ENCODE measurements at regions not wholly inside any gene's neighbourhood (a gene's known extent, or its start where the extent isn't known, plus 50 kb on each side); places are given as distances from the start of the nearest gene placed in this dataset.

DNA sequence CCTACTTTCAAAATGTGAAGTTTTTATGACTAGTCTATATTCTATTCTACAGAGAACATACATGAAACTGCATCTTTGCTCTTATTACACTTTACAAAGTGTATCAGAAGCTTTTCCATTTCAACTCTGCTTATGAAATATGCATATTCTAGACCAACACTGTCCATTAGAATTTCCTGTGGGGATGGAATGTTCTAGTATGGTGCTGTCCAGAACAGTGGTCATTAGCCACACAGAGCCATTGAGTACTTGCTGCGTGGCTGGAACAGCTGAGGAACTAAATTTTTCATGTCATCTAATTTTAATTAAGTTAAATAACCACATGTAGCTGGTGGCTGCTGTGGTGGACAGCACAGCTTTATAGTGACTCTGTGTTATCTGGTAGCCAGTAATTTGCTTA is 105.9 kb upstream of the PDE10A start:
- ATAC-seq (no peak), DNase-seq (ENCODE audit: low read depth, low spot score) (no peak)
- POLR2A ChIA-PET = no interaction called here
- no TSS peak for BruUV-seq (replicated peaks)
- in situ Hi-C loops (cut with HindIII; ENCODE audit: low pct_unique_long_range_greater_than_20kb, low sequenced_read_pairs) = no loop called here
- CTCF ChIA-PET = no interaction called here
- Histone ChIP-seq H3K4me3 (ENCODE audit: low read depth in 2 of 2, low read length in 2 of 2) (no peak overlapping the region), H3K9me3 (ENCODE audit: control insufficient read depth, insufficient read depth, low read depth, low read length) (no peaks in the 10 kb centered on the region), H3K27ac (ENCODE audit: low read length) (no peak overlapping the region), H3K4me1 (ENCODE audit: control insufficient read depth, insufficient read depth, low read length) (no peaks in the 10 kb centered on the region), H3K27me3 (ENCODE audit: control insufficient read depth, insufficient read depth, low read length) (no peaks in the 10 kb centered on the region; the same call in 1 of the 2 replicates), H3K36me3 (ENCODE audit: control insufficient read depth, insufficient read depth, low read length) (no peaks in the 10 kb centered on the region)
- no peak for TF ChIP-seq SIN3A (IDR thresholded peaks at IDR 0.05; ENCODE audit: borderline replicate concordance, insufficient read depth, low read depth, low read length)
- TF ChIP-seq POLR2AphosphoS5 (IDR thresholded peaks at IDR 0.05; ENCODE audit: low read depth, low read length) = no peak
- TF ChIP-seq, protein P1, sequence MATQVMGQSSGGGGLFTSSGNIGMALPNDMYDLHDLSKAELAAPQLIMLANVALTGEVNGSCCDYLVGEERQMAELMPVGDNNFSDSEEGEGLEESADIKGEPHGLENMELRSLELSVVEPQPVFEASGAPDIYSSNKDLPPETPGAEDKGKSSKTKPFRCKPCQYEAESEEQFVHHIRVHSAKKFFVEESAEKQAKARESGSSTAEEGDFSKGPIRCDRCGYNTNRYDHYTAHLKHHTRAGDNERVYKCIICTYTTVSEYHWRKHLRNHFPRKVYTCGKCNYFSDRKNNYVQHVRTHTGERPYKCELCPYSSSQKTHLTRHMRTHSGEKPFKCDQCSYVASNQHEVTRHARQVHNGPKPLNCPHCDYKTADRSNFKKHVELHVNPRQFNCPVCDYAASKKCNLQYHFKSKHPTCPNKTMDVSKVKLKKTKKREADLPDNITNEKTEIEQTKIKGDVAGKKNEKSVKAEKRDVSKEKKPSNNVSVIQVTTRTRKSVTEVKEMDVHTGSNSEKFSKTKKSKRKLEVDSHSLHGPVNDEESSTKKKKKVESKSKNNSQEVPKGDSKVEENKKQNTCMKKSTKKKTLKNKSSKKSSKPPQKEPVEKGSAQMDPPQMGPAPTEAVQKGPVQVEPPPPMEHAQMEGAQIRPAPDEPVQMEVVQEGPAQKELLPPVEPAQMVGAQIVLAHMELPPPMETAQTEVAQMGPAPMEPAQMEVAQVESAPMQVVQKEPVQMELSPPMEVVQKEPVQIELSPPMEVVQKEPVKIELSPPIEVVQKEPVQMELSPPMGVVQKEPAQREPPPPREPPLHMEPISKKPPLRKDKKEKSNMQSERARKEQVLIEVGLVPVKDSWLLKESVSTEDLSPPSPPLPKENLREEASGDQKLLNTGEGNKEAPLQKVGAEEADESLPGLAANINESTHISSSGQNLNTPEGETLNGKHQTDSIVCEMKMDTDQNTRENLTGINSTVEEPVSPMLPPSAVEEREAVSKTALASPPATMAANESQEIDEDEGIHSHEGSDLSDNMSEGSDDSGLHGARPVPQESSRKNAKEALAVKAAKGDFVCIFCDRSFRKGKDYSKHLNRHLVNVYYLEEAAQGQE (IDR thresholded peaks at IDR 0.05; ENCODE audit: insufficient read depth in 1 of 2, low read depth in 2 of 2, low read length in 1 of 2) = no peak
- intact Hi-C loops (cut with micrococcal nuclease; ENCODE audit: unreplicated experiment) = no loop called here

DNA sequence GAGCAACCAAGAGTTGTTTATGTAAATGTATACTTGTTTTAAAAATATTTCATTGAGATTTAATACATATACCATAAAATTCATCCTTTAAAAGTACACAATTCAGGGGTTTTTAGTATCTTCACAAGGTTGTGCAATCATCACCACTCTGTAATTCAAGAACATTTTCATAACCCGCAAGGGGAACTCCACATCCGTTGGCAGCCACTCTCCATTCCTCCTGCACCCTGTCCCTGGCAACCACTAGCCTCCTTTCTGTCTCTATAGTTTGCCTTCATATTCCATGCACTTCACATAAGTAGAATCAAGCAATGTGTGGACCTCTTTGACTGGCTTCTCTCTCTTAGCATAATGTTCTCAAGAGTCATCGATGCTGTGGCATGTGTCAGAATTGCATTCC is 104.2 kb upstream of the PDE10A start:
- TF ChIP-seq, protein P2, sequence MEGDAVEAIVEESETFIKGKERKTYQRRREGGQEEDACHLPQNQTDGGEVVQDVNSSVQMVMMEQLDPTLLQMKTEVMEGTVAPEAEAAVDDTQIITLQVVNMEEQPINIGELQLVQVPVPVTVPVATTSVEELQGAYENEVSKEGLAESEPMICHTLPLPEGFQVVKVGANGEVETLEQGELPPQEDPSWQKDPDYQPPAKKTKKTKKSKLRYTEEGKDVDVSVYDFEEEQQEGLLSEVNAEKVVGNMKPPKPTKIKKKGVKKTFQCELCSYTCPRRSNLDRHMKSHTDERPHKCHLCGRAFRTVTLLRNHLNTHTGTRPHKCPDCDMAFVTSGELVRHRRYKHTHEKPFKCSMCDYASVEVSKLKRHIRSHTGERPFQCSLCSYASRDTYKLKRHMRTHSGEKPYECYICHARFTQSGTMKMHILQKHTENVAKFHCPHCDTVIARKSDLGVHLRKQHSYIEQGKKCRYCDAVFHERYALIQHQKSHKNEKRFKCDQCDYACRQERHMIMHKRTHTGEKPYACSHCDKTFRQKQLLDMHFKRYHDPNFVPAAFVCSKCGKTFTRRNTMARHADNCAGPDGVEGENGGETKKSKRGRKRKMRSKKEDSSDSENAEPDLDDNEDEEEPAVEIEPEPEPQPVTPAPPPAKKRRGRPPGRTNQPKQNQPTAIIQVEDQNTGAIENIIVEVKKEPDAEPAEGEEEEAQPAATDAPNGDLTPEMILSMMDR (IDR thresholded peaks at IDR 0.05) = no peak
- no peak for TF ChIP-seq POLR2AphosphoS5 (IDR thresholded peaks at IDR 0.05; ENCODE audit: low read depth, low read length)
- TF ChIP-seq TCF7L2 (IDR thresholded peaks at IDR 0.05; ENCODE audit: low read depth, low read length) = no peak
- no peak for TF ChIP-seq SIN3A (IDR thresholded peaks at IDR 0.05; ENCODE audit: borderline replicate concordance, insufficient read depth, low read depth, low read length)
- TF ChIP-seq, protein P1 (IDR thresholded peaks at IDR 0.05; ENCODE audit: insufficient read depth in 1 of 2, low read depth in 2 of 2, low read length in 1 of 2) = no peak
- H3K27ac ChIP-seq (ENCODE audit: low read length) = no peak overlapping the region
- BruUV-seq (replicated peaks) = no TSS peak
- DNase-seq (ENCODE audit: low read depth, low spot score) (no peak), ATAC-seq (no peak)
- ChIA-PET POLR2A (no interaction called here), CTCF (no interaction called here)
- no peaks in the 10 kb centered on the region; the same call in 1 of the 2 replicates for H3K27me3 ChIP-seq (ENCODE audit: control insufficient read depth, insufficient read depth, low read length)
- H3K4me3 ChIP-seq (ENCODE audit: low read depth in 2 of 2, low read length in 2 of 2) = no peak overlapping the region
- H3K36me3 ChIP-seq (ENCODE audit: control insufficient read depth, insufficient read depth, low read length) = no peaks in the 10 kb centered on the region
- H3K4me1 ChIP-seq (ENCODE audit: control insufficient read depth, insufficient read depth, low read length) = no peaks in the 10 kb centered on the region
- H3K9me3 ChIP-seq (ENCODE audit: control insufficient read depth, insufficient read depth, low read depth, low read length) = peaks cover under 1% of the 10 kb centered on the region; the same call in 1 of the 2 replicates
- in situ Hi-C loops (cut with HindIII; ENCODE audit: low pct_unique_long_range_greater_than_20kb, low sequenced_read_pairs) = no loop called here
- intact Hi-C loops (cut with micrococcal nuclease; ENCODE audit: unreplicated experiment) = no loop called here

Data from Panc1 (cell line).